ENCODE measurements at regions not wholly inside any gene's neighbourhood (a gene's known extent, or its start where the extent isn't known, plus 50 kb on each side); places are given as distances from the start of the nearest gene placed in this dataset.

- Histone ChIP-seq H3K4me3 (no peak overlapping the region), H3K9me3 (no peaks in the 10 kb centered on the region), H3K4me1 (no peaks in the 10 kb centered on the region), H3K27me3 (peaks cover 0 to 12% (median 0%) of the 10 kb centered on the region in 3 donors), H3K36me3 (no peaks in the 10 kb centered on the region), H3K27ac (no peak overlapping the region)
- no peak for DNase-seq
- 29 to 49% (median 41%) methylated on average over 4 of the region's 4 CpGs for WGBS, 5 donors
- intact Hi-C loops (cut with DNase I; ENCODE audit: low total_unique reads) = loop anchor here (10.0 kb wide), 1 partner anchor 248 kb away; no protein-coding TSS in a partner anchor
- no peak for TF ChIP-seq EP300 (IDR thresholded peaks at IDR 0.05)
- TF ChIP-seq POLR2A (IDR thresholded peaks at IDR 0.05) = no peak
- TF ChIP-seq CTCF (IDR thresholded peaks at IDR 0.05) = no peak
- no peak for TF ChIP-seq POLR2AphosphoS5 (IDR thresholded peaks at IDR 0.05)
Observed at GRCh38 chr20:22346716-22347115, 237.7 kb downstream of the FOXA2 start.

- no peaks in the 10 kb centered on the region for H3K36me3 ChIP-seq
- intact Hi-C loops (cut with DNase I; ENCODE audit: low total_unique reads) = loop anchor here (2.0 to 10.0 kb wide), 2 partner anchors 251 to 337 kb away; no protein-coding TSS in a partner anchor
- TF ChIP-seq POLR2AphosphoS5 (IDR thresholded peaks at IDR 0.05) = no peak
- no peak overlapping the region for H3K27ac ChIP-seq
- H3K4me1 ChIP-seq = peaks cover 0 to 7% (median 0%) of the 10 kb centered on the region in 4 donors
- H3K27me3 ChIP-seq = peaks cover 0 to 5% (median 0%) of the 10 kb centered on the region in 3 donors
- no peak for DNase-seq
- no peaks in the 10 kb centered on the region for H3K9me3 ChIP-seq
- H3K4me3 ChIP-seq = no peak overlapping the region
- 94 to 98% (median 97%) methylated on average over 20 to 29 of the region's 29 CpGs for WGBS, 5 donors
Observed at GRCh38 chr20:22343612-22344011, 240.8 kb downstream of the FOXA2 start.

- 75 to 89% (median 85%) methylated on average over 4 of the region's 4 CpGs for WGBS, 5 donors
- Histone ChIP-seq H3K27me3 (peaks cover 0 to 7% (median 0%) of the 10 kb centered on the region in 3 donors), H3K27ac (no peak overlapping the region), H3K36me3 (no peaks in the 10 kb centered on the region), H3K4me1 (peaks cover 0 to 7% (median 0%) of the 10 kb centered on the region in 4 donors), H3K4me3 (no peak overlapping the region), H3K9me3 (no peaks in the 10 kb centered on the region)
- TF ChIP-seq CTCF (IDR thresholded peaks at IDR 0.05) (no peak), POLR2AphosphoS5 (IDR thresholded peaks at IDR 0.05) (no peak), EP300 (IDR thresholded peaks at IDR 0.05) (no peak), POLR2A (IDR thresholded peaks at IDR 0.05) (no peak)
- no peak for DNase-seq
- intact Hi-C loops (cut with DNase I; ENCODE audit: low total_unique reads) = loop anchor here (2.0 to 10.0 kb wide), 2 partner anchors 252 to 338 kb away; no protein-coding TSS in a partner anchor
Observed at GRCh38 chr20:22342410-22342809, 242.0 kb downstream of the FOXA2 start.

- Histone ChIP-seq H3K9me3 (no peaks in the 10 kb centered on the region), H3K36me3 (no peaks in the 10 kb centered on the region), H3K4me3 (no peak overlapping the region), H3K27ac (no peak overlapping the region), H3K27me3 (peaks cover 0 to 11% (median 0%) of the 10 kb centered on the region in 3 donors), H3K4me1 (peaks cover 0 to 7% (median 0%) of the 10 kb centered on the region in 4 donors)
- DNase-seq = no peak
- intact Hi-C loops (cut with DNase I; ENCODE audit: low total_unique reads) = loop anchor here (10.0 kb wide), 1 partner anchor 253 kb away; no protein-coding TSS in a partner anchor
- WGBS, 5 donors = 62 to 77% (median 70%) methylated on average over 6 of the region's 6 CpGs
- no peak for TF ChIP-seq CTCF (IDR thresholded peaks at IDR 0.05)
- no peak for TF ChIP-seq POLR2A (IDR thresholded peaks at IDR 0.05)
Observed at GRCh38 chr20:22341508-22341907, 242.9 kb downstream of the FOXA2 start.

- no peak for TF ChIP-seq POLR2A (IDR thresholded peaks at IDR 0.05)
- TF ChIP-seq POLR2AphosphoS5 (IDR thresholded peaks at IDR 0.05) = no peak
- TF ChIP-seq CTCF (IDR thresholded peaks at IDR 0.05) = no peak
- no peak for TF ChIP-seq EP300 (IDR thresholded peaks at IDR 0.05)
- DNase-seq = no peak
- intact Hi-C loops (cut with DNase I; ENCODE audit: low total_unique reads) = loop anchor here (10.0 kb wide), 1 partner anchor 255 kb away; no protein-coding TSS in a partner anchor
- H3K4me1 ChIP-seq = peaks cover 0 to 7% (median 0%) of the 10 kb centered on the region in 4 donors
- H3K4me3 ChIP-seq = no peak overlapping the region
- no peaks in the 10 kb centered on the region for H3K9me3 ChIP-seq
- H3K36me3 ChIP-seq = no peaks in the 10 kb centered on the region
- no peak overlapping the region for H3K27ac ChIP-seq
- H3K27me3 ChIP-seq = peaks cover 0 to 11% (median 0%) of the 10 kb centered on the region in 3 donors
- WGBS, 5 donors = 61 to 67% (median 65%) methylated on average over 5 of the region's 5 CpGs
Observed at GRCh38 chr20:22339946-22340345, 244.4 kb downstream of the FOXA2 start.

Measured in stomach (tissue), 8 donors.